ENCODE measurements at regions not wholly inside any gene's neighbourhood (a gene's known extent, or its start where the extent isn't known, plus 50 kb on each side); places are given as distances from the start of the nearest gene placed in this dataset.

GRCh38 chr2:120820263-120820952 lies 84.7 kb downstream of the GLI2 start:
- TF ChIP-seq POLR2A (IDR thresholded peaks at IDR 0.05; ENCODE audit: low read depth, low read length) = no peak
- no peak for TF ChIP-seq EP300 (IDR thresholded peaks at IDR 0.05; ENCODE audit: borderline replicate concordance in 1 of 2, control insufficient read depth in 1 of 2, low read depth in 2 of 2, low read length in 2 of 2)
- no peak for TF ChIP-seq MAX (IDR thresholded peaks at IDR 0.05; ENCODE audit: low read depth, low read length)
- no peak for TF ChIP-seq EZH2 (IDR thresholded peaks at IDR 0.05; ENCODE audit: borderline replicate concordance, control insufficient read depth, low read depth, low read length)
- no peak for TF ChIP-seq CTCF (IDR thresholded peaks at IDR 0.05 in 2 of 3, conservative IDR thresholded peaks at IDR 0.05 in 1 of 3; ENCODE audit: control insufficient read depth in 2 of 3, extremely low read depth in 1 of 3, insufficient read depth in 1 of 3, low read depth in 3 of 3, low read length in 3 of 3)
- no peak for TF ChIP-seq GABPA (IDR thresholded peaks at IDR 0.05; ENCODE audit: low read depth)
- TF ChIP-seq FOS (IDR thresholded peaks at IDR 0.05; ENCODE audit: borderline replicate concordance, extremely low read depth, insufficient read length) = no peak
